Hepatocyte (in vitro differentiated cells): ENCODE measurements at regions not wholly inside any gene's neighbourhood (a gene's known extent, or its start where the extent isn't known, plus 50 kb on each side); places are given as distances from the start of the nearest gene placed in this dataset.
A peak's percentile ranks its signal among the peaks of the same experiment; 100 is the strongest.

Source experiments
- DNase-seq: peaks from one replicate; pipeline ENCODE4 v3.0.0-alpha.2; 2016; ENCODE audit warnings: low spot score
- H2AFZ ChIP-seq: fragments of 200-600 bp; sonication (generic); 2 replicates; pipeline ENCODE4 v1.6.0; 2016; ENCODE audit warnings: antibody characterized with exemption, mild to moderate bottlenecking
- H3K27ac ChIP-seq: fragments of 200-600 bp; sonication (generic); 2 replicates; pipeline ENCODE4 v1.5.1; 2016; ENCODE audit warnings: mild to moderate bottlenecking
- H3K27me3 ChIP-seq: fragments of 200-600 bp; sonication (generic); 2 replicates; pipeline ENCODE4 v1.6.1; 2016
- H3K36me3 ChIP-seq: fragments of 200-600 bp; sonication (generic); replicated peaks from 2 replicates; pipeline ENCODE4 v1.5.1; 2016; ENCODE audit warnings: low read depth; ENCODE audit not compliant: insufficient read depth
- H3K4me1 ChIP-seq: fragments of 200-600 bp; sonication (generic); 2 replicates; pipeline ENCODE4 v1.5.1; 2016; ENCODE audit warnings: mild to moderate bottlenecking, moderate library complexity; ENCODE audit not compliant: insufficient read depth
- H3K4me2 ChIP-seq: fragments of 200-600 bp; sonication (generic); 2 replicates; pipeline ENCODE4 v1.6.0; 2016
- H3K4me3 ChIP-seq: fragments of 200-600 bp; sonication (generic); 2 replicates; pipeline ENCODE4 v1.5.1; 2016; ENCODE audit warnings: mild to moderate bottlenecking
- H3K79me2 ChIP-seq: fragments of 200-600 bp; sonication (generic); 2 replicates; pipeline ENCODE4 v1.6.0; 2017; ENCODE audit warnings: mild to moderate bottlenecking
- H3K9me2 ChIP-seq: fragments of 200-600 bp; sonication (generic); replicated peaks from 2 replicates; pipeline ENCODE4 v1.6.0; 2017; ENCODE audit warnings: mild to moderate bottlenecking; ENCODE audit not compliant: insufficient read depth
- H3K9me3 ChIP-seq: fragments of 200-600 bp; sonication (generic); 2 replicates; pipeline ENCODE4 v1.5.1; 2016; ENCODE audit warnings: low read depth, mild to moderate bottlenecking
- H4K20me1 ChIP-seq: fragments of 200-600 bp; sonication (generic); 2 replicates; pipeline ENCODE4 v1.6.0; 2016; ENCODE audit warnings: mild to moderate bottlenecking; ENCODE audit not compliant: insufficient read depth, poor library complexity, severe bottlenecking
- EZH2 ChIP-seq: fragments of 200-600 bp; sonication (generic); IDR thresholded peaks from 2 replicates; pipeline ENCODE4 v1.6.1; 2016; ENCODE audit warnings: antibody characterized with exemption, mild to moderate bottlenecking, borderline replicate concordance
- EZH2phosphoT487 ChIP-seq: fragments of 200-600 bp; sonication (generic); IDR thresholded peaks from one replicate; pipeline ENCODE4 v1.6.1; 2018; ENCODE audit warnings: antibody characterized with exemption, mild to moderate bottlenecking, low read depth, moderate library complexity; ENCODE audit not compliant: unreplicated experiment, severe bottlenecking
- WGBS: methylation state at CpG from one replicate; pipeline ENCODE4 v1.1.6; 2016; ENCODE audit warnings: low lambda C conversion rate; ENCODE audit errors: missing lambda C conversion rate; 5-methylcytosine and 5-hydroxymethylcytosine counted together
- TF ChIP-seq, protein P1 (sequence below): fragments of 200-600 bp; sonication (generic); IDR thresholded peaks from 2 replicates; pipeline ENCODE4 v1.5.1; 2016; ENCODE audit warnings: antibody characterized with exemption, mild to moderate bottlenecking; ENCODE audit not compliant: poor library complexity

- H3K4me1 ChIP-seq, result peaks cover 5% of the 10 kb centered on the region
- peaks cover 11% of the 10 kb centered on the region for H3K27me3 ChIP-seq
These were observed 95.9 kb downstream of the OTUD1 start for GRCh38 chr10:23534761-23535160.

GRCh38 chr10:23535381-23535780 lies 96.5 kb downstream of the OTUD1 start:
- H3K4me1 ChIP-seq, result peaks cover 5% of the 10 kb centered on the region
- no peaks in the 10 kb centered on the region for H3K79me2 ChIP-seq
- H3K4me3 ChIP-seq, result no peak overlapping the region
- H3K9me3 ChIP-seq, result no peaks in the 10 kb centered on the region
- WGBS, result 39% methylated on average over 1 of the region's 1 CpG
- no peak overlapping the region for H2AFZ ChIP-seq
- H3K27me3 ChIP-seq, result peaks cover 11% of the 10 kb centered on the region
- TF ChIP-seq, protein P1, sequence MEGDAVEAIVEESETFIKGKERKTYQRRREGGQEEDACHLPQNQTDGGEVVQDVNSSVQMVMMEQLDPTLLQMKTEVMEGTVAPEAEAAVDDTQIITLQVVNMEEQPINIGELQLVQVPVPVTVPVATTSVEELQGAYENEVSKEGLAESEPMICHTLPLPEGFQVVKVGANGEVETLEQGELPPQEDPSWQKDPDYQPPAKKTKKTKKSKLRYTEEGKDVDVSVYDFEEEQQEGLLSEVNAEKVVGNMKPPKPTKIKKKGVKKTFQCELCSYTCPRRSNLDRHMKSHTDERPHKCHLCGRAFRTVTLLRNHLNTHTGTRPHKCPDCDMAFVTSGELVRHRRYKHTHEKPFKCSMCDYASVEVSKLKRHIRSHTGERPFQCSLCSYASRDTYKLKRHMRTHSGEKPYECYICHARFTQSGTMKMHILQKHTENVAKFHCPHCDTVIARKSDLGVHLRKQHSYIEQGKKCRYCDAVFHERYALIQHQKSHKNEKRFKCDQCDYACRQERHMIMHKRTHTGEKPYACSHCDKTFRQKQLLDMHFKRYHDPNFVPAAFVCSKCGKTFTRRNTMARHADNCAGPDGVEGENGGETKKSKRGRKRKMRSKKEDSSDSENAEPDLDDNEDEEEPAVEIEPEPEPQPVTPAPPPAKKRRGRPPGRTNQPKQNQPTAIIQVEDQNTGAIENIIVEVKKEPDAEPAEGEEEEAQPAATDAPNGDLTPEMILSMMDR, result no peak
- TF ChIP-seq EZH2phosphoT487, result no peak
- no peak for TF ChIP-seq EZH2
- no peak overlapping the region for H3K4me2 ChIP-seq
- DNase-seq, result no peak
- H4K20me1 ChIP-seq, result no peaks in the 10 kb centered on the region
- H3K27ac ChIP-seq, result no peak overlapping the region
- H3K36me3 ChIP-seq, result no peaks in the 10 kb centered on the region
- no peaks in the 10 kb centered on the region for H3K9me2 ChIP-seq

More at GRCh38 chr10:23534761-23535160, 95.9 kb downstream of the OTUD1 start:
- 87% methylated on average over 1 of the region's 1 CpG for WGBS
- Histone ChIP-seq H3K36me3 (no peaks in the 10 kb centered on the region), H4K20me1 (no peaks in the 10 kb centered on the region), H3K79me2 (no peaks in the 10 kb centered on the region), H3K9me3 (no peaks in the 10 kb centered on the region), H3K9me2 (no peaks in the 10 kb centered on the region), H3K27ac (no peak overlapping the region), H2AFZ (no peak overlapping the region), H3K4me3 (no peak overlapping the region), H3K4me2 (no peak overlapping the region)
- DNase-seq, result no peak
- no peak for TF ChIP-seq EZH2
- no peak for TF ChIP-seq EZH2phosphoT487
- TF ChIP-seq, protein P1, result no peak

DNA sequence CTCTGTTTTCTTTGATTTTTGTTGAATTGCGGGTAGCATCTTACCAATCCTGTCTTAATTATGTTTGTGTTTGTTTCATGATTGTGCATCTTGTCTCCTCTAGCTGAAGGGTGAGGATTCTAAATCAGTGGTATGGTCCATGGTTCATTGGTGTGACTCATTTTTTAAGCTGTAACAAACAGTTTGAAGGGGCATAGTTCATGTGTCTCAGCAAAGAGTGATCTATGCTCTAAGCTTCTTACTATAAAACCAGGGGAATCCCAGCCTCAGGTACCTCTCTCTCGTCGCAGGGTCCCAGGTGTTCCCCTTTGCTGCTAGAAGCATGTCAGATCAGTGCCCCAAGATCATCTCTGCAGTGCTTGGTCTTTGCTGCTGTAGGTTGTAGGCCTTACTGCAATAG lies 100.1 kb downstream of the OTUD1 start:
- H3K9me3 ChIP-seq, result no peaks in the 10 kb centered on the region
- H3K27ac ChIP-seq, result no peak overlapping the region
- WGBS, result 92% methylated on average over 3 of the region's 3 CpGs
- H4K20me1 ChIP-seq, result no peaks in the 10 kb centered on the region
- H3K79me2 ChIP-seq, result no peaks in the 10 kb centered on the region
- H3K9me2 ChIP-seq, result no peaks in the 10 kb centered on the region
- no peak overlapping the region for H3K4me3 ChIP-seq
- H3K36me3 ChIP-seq, result no peaks in the 10 kb centered on the region
- DNase-seq, result peak; percentile 7
- peaks cover 5% of the 10 kb centered on the region for H3K4me1 ChIP-seq
- peaks cover 3% of the 10 kb centered on the region for H3K27me3 ChIP-seq
- no peak overlapping the region for H2AFZ ChIP-seq
- TF ChIP-seq EZH2, result no peak
- TF ChIP-seq EZH2phosphoT487, result no peak
- TF ChIP-seq, protein P1, result no peak
- H3K4me2 ChIP-seq, result no peak overlapping the region

DNA sequence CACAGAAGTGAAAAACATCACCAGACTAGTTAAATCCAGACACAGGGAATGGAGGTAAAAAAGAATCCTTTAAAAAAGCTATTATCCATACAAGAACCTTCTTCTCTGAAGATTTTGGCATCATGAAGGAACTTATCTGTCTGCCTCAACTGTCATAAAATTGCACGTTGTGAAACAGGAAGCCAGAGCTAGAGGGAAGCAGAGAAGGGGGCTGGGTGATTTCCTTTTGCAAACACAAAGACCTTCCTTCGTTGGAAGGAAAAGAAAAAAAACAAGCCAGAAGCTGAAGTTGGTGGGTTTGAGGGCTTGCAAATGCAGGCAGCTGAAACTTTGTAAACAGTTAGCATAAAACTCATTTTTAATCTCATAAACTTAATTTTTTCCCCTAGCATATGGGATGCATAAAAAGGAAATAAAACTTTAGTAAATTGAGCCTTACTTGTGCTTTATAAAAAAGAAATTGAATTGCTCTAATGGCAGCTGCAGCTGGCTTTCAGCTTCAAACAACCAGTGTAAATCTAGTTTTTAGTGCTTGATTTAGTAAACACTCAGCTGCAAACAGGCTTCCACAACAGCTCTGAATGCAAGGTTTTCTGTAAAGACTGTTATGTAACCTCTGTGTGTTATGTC lies 101.6 kb downstream of the OTUD1 start:
- Histone ChIP-seq H3K9me2 (no peaks in the 10 kb centered on the region), H4K20me1 (no peaks in the 10 kb centered on the region), H3K36me3 (no peaks in the 10 kb centered on the region), H3K79me2 (no peaks in the 10 kb centered on the region), H3K27me3 (no peaks in the 10 kb centered on the region), H2AFZ (no peak overlapping the region), H3K4me1 (peaks cover 5% of the 10 kb centered on the region), H3K27ac (peak overlapping the region; percentile 10), H3K9me3 (no peaks in the 10 kb centered on the region), H3K4me2 (no peak overlapping the region), H3K4me3 (no peak overlapping the region)
- TF ChIP-seq, protein P1, result no peak
- TF ChIP-seq EZH2 (no peak), EZH2phosphoT487 (no peak)
- 0% methylated on average over 2 of the region's 2 CpGs for WGBS
- peak; percentile 10 for DNase-seq
